Epidermal melanocyte (primary cell): ENCODE measurements at regions not wholly inside any gene's neighbourhood (a gene's known extent, or its start where the extent isn't known, plus 50 kb on each side); places are given as distances from the start of the nearest gene placed in this dataset.

Experiments
- DNase-seq: peaks from one replicate; pipeline ENCODE4 v3.0.0; 2011; ENCODE audit warnings: low spot score; ENCODE audit not compliant: insufficient read length

DNA sequence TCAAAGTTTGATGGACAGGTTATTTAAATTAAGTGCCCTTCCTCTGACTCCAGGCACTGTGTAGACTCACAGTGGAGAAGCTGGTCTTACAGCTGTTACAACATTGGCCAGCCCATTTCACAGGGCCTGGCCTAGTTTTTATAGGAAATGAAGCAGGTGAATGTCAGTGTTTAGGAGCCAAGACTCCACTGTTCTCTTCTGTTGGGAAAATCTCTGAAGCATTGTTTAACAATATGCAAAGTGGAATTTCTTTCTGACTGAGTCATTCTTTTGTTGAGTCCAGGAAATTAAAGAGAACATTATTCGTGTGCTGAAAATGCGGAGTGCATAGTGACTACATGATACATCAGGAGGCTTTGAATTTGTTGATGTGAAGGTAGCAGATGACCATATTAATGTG lies 64.7 kb downstream of the ARRDC4 start:
- no peak for DNase-seq

DNA sequence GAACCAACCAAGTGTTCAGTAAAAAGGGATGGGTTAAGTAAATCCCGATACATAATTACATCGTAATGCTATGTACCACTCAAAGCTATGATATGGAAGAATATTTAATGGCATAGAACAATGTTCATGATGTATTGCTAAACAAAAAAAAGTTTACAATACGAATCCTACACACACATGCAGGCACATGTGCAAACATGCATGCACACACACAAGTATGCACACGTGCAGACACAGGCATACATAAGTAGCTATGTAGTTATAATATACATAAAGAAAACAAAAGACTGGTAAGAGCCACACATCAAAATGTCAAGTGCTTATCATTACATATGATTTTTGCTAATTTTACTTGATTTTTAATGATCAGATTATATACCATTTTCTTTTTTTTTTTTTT lies 74.2 kb downstream of the ARRDC4 start:
- DNase-seq = no peak

DNA sequence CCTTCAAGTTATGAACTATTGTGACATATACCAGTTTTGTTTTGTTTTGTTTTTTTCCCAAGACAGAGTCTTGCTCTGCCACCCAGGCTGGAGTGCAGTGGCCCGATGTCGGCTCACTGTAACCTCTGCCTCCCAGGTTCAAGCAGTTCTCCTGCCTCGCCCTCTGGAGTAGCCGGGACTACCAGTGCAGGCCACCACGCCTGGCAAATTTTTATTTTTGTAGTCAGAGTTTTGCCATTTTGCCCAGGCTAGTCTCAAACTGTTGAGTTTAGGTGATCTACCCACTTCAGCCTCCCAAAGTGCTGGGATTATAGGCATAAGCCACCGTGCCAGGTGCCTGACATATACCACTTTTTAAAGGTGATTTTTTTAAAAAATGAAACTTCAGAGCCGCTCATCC lies 74.6 kb downstream of the ARRDC4 start:
- no peak for DNase-seq

DNA sequence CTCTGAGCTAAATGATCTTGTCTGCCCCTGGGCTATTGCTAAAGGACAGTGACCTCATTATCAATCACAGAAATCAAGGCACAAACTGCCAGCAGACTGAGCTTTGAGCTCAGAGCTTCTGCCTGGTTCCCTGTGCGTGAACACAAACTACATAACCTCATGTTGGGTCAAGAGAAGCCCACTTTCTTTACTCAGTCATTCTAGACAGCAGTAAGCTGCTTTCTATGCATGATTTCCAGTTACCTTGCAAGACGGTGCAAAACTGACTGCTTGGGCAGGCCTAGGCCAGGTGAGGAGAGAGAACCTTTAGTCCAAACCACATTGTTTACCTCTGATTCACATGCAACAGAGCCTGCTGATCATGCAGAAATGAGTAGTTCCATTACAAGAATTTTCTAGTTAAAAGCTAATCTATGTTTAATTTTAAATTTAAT lies 75.1 kb downstream of the ARRDC4 start:
- DNase-seq = no peak

DNA sequence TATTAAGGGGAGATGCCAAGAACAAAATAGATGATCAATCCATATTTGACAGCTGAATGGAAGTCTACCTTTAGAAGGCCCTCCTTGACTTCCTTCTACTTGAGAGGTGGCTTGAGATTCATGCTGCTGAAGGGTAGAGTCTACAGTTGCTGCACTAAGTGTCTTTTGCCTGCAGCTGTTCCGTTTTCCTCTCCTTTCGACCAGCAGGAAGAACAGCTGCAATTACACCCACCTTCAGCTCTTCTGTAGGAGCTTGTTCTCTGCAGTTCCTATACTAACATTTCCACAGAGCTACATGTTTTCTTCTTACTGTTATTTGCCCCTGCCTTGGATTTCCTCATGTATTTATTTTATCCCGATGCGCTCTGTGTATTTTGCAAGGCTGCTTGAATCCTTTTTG lies 79.1 kb downstream of the ARRDC4 start:
- DNase-seq = no peak

DNA sequence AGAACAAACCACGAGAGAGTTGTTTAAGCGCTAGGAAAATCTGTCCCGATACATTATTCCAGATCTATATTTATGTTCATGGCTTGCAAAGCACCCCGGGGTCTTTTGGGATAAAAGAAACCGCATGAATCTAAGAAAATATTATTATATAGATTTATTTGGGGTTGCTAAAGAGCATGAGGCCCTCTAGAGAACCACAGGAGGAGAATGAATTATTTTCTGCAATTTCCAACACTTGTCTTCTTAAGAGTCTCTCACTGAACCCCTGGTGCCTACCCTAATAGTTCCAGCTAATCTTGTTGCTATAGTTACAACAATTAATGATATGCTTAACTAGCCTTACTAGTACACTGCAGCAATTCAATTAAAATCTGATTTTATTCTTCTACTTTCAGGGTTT lies 79.6 kb downstream of the ARRDC4 start:
- no peak for DNase-seq

DNA sequence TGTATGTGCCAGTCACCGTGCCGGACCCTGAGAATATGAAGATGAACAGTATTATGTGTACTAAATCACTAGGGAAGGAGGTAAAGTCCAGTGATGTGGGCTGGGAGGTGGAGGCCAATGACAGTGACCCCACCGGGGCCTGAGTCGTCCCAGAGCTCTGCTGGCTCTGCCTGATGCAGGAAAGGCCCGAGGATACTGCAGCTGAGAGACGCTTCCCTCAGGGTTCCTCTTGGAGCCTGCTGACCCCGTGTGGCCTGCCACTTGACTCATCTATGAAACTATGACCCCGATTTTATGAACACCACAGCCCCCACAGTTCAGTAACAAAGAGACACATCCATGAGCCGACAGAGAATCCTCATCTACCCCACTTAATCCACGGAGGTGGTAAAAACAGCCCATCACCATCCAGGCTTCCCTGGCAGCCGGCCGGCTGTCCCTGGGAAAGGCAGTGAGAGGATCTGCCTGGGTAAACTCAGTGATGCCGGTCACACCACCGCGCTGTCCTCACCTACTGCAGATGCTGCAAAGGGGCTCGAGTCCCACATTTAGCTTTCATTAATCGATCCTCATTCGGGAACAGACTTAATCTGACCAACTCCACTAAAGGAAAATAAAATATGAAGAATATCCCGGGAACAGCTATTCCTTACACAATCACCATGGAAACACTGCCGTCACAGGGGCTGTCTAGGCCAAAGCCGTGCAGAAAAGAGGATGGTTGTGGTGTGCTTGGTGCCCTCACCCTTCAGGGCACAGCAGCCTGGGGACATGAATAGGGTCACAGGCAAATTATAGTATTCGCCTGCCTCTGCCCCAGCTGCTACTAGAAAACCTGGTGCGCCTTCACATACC lies 82.9 kb downstream of the ARRDC4 start:
- DNase-seq = no peak

DNA sequence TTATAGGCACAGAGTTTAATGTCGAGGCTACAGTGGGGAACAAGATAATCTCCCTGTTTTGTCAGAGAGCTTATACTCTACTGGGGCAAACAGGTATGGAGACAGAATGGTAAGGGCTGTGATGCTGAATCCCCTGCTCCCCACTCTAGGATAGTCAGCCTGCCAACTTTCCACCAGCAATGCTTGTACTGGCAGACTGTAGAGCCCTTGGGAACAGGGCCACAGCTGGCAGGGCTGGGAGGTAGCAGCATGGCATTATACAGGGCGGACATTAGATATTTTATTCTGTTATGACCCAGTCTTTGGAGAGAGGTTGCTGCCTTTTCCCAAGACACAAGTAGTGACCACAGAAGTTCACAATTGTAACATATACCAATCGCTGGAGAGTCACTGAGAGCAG lies 91.2 kb downstream of the ARRDC4 start:
- DNase-seq = no peak

DNA sequence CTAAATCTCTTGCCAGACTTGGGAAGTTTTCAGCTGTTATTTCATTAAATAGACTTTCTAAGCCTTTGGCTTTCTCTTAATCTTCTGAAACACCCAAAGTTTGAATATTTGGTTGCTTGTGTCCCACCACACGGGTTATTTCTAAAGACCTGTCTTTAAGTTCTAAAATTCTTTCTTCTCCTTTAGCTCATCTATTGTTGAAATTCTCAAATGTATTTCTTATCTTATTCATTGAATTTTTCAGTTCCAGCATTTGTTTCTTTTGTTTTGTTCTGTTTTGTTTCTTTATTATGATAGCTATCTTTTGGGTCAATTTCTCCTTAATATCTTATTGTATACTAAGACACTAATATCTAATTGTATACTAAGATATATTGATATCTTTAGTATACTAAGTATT lies 97.0 kb downstream of the ARRDC4 start:
- no peak for DNase-seq

DNA sequence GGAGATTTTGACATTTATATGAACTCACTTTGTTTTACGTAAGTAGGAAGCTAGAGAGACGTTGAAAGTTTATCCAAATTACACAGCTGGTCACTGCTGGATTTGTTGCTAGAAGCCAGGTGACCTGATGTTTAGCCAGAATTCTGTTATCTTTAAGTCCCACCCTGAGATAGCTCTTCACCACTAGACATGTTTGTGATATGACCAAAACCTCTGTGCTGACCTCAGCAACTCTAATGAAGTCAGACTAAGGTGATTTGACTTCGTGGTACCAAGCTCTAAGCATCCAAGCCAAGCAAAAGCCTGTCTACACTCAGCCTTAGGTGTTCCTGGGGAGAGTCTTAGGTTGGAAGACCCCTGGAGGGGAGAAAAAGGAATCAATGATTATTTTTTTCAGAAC lies 102.4 kb downstream of the ARRDC4 start:
- no peak for DNase-seq

DNA sequence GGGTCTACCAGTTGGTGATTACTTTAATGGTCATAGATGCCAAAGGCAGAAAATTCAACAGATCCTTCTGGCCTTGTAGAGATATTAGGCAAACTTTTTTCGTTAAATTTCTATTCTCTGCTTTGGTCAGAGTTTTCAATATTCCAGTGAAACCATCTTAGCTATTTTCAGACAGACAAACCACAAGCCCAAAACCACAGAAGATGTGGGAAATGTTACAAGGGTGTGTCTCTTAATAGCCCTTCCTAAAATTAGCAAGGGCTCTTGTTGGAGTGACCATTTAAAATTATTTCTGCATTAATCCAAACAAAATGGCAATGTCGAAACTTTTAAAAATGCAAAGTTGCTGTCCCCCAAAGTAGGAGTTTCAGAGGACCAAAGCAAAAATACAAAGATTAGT lies 102.8 kb downstream of the ARRDC4 start:
- DNase-seq = no peak

DNA sequence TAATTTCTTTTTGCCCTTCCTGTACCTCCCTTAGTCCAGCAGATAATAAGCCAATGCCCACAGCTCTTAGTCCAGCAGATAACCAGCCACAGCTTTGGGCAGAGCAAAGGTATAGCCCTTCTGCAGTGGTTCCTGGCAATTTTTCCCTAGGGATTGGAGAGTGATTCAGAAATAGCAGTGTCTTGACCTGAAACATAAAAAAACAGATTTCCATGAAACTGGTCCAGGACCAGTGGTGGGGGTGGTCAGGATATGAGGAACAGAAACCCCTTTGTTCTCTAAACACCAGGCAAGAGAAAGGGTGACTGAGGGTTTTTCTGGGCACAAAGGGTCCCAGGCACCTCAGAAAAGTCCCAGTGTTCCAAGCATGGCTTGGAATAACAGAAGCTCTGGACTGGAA lies 103.4 kb downstream of the ARRDC4 start:
- DNase-seq = no peak

DNA sequence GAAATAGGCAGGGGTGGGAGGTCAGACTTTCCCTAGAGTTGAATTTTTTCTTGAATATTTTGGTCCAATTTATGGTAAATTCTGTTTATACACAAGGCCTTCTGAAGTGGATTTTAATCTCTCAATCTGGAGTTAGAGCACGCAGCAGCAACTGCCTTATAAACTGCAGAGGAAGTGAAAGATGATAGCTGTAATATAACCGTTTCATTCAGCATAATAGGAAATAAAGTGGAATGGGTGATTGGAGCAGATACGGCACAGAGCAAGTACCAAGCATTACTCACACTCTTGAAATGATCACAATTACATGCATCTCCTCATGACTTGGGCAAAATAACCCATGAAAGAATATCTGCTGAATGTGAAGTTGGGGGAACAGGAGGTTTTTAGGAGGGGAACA lies 106.8 kb downstream of the ARRDC4 start:
- no peak for DNase-seq

DNA sequence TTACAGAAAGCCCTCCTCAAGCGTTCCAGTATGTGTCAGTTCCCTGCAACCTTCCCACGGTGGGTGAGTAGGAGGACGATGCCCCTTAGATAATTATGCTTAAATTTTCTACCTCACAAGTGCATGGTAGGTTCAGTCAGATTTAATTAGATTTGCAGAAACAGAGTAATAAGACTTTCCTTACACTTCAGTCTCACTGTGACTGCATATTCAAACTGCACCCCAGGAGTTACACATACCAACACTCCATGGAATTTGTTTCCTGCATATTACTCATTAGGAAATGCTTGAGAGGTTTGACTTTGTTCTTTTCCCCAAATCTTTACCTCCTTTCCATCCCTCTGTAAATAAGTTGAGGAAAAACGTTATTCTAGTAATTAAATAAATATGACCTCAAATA lies 108.8 kb downstream of the ARRDC4 start:
- DNase-seq = no peak

DNA sequence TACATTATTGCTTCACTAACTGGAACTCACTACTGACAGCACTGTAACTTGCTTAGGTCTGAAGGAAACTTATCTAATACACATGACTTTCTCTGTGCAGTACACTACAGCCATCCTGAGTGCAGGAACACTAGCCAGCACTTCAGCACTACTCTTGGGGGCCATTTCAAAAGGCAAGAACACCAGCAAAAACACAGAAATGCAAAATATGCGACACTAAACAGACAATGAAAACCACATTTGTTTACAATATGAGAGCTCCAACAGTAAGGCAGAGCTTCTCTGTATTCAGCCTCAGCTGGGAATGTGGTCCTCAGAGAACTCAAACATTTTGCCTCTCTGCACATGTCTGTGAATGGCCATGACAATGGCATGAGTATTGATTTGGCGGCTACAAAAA lies 109.6 kb downstream of the ARRDC4 start:
- no peak for DNase-seq

DNA sequence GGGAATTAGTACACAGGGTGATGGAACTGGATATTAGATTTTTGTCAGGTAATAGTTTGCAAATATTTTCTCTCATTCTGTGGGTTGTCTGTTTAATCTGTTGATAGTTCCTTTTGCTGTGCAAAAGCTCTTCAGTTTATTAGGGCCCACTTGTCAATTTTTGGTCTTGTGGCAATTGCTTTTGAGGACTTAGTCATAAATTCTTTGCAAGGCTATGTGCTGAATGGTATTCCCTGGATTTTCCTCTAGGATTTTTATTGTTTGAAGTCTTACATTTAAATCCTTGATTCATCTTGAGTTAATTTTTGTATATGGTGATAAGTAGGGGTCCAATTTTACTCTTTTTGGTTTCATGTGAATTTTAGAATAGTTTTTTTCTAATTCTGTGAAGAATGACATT lies 111.3 kb downstream of the ARRDC4 start:
- no peak for DNase-seq

DNA sequence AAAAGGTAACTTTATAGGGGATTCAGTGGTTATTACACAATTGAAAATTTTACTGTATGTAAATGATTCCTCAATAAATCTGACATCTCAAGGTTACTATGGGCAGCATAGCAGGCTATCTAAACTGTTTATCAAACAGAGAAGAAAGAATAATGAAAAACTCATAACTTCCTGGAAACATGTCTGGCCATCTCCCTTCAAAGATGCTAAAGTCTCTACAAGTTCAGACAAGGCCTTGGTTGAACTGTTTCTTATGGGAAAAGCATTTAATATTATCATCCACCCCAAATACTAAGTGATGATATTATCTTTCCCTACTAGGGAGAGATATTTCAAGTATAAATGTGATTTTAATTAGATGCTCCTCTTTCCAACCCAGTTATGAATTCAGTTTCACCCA lies 114.9 kb downstream of the ARRDC4 start:
- no peak for DNase-seq

DNA sequence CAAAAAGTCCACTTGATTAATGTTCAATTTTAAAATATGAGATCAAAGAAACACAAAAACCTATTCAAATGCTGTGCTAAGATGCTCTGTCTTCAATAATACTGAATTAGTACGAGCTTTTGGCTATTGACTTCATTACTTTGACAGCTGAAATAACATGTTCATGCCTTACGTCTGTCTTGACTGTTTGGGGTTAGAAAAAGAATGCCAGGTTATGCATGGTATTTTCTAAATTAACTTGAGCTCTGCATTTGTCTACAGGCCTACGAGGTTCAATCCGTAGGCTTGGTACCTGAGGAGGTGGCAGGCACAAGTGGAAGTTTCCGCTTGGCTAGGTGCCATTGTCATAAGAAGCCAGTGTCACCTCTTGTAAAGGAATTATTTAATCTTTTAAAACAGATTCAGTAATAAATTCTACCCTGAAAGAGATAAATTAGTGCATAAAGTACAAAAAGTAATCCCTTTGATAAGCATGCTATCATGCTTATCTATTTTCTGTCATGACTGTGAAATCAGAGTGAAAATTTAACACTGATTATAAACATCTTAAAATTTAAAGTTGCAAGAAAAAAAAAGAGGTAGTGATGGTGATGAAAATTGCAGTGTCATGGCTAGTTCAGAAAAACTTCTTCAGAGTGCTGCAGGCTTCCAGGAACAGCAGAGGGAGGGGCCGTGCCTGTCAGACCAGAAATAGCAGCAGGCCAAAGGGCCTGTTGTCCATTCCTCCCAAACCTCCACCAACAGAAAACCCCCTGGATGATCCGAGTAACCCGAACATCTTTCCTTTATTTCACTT lies 115.7 kb downstream of the ARRDC4 start:
- no peak for DNase-seq

DNA sequence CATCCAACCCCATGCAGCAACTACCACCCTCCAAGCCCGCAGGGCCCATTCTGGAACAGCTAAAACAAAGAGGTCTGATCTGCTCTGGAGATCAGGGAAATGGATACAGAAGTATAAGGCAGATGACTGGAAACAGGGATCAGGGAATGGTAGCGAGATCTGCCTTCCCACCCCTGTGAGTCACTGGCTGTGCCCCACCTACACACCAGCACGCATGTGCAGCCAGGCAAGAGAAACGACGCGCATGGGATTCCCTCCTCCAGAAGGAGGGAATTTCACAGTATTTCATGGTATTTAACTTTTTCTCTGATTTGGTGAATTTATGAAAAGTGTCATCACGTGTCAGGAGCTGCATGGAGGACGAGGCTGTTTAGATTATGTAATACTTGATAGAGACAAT lies 116.7 kb downstream of the ARRDC4 start:
- DNase-seq = no peak

DNA sequence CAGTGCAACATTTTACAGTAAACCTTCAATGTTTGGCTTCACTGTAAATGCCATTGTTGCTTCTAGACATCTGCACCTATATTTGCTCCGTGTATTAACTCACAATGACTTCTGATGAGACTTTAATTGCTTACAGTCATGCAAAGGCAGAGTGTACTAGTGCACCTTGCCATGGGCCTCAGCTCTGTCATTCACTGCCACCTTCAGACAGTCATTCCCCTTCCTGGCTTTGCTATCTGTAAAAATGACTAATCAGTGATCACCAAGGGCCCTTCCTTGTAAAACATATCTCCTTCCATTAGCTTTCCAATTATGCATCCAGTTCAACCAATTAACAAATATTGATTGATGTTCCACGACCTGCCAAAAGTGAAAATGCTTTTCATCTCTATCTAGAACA lies 120.3 kb downstream of the ARRDC4 start:
- no peak for DNase-seq

DNA sequence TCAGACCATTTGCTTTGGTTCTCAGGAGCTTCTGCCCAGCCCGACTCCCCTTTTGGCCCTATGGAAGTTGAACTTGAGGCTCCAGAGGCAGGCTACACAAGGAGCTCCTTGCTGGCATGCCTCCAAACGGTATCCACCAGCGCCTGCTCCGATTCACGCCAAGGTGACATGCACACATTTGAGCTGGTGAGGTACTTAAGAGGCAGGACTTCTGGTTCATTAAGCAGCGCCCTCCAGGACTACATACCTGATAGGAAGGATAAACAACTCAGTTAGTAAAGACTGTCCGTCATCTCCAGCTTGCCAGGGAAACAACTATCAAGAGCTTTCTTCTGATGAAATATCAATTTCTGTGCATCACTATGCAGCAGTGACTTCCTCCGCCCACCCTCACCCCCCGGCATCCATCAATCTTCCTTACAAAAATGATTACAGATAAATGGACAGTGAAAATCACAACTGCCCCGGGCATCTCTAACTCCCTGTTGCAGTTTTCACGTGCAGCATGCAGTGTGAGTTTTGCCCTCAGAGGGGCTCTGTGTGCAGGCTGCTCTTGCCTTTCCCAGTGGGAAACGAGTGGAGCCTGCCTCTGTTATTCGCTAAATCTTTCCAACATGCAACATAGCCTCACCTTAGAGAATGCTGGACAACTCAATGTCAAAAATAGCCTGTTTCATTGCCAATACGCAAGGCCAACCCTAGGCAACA lies 122.9 kb downstream of the ARRDC4 start:
- DNase-seq = no peak

DNA sequence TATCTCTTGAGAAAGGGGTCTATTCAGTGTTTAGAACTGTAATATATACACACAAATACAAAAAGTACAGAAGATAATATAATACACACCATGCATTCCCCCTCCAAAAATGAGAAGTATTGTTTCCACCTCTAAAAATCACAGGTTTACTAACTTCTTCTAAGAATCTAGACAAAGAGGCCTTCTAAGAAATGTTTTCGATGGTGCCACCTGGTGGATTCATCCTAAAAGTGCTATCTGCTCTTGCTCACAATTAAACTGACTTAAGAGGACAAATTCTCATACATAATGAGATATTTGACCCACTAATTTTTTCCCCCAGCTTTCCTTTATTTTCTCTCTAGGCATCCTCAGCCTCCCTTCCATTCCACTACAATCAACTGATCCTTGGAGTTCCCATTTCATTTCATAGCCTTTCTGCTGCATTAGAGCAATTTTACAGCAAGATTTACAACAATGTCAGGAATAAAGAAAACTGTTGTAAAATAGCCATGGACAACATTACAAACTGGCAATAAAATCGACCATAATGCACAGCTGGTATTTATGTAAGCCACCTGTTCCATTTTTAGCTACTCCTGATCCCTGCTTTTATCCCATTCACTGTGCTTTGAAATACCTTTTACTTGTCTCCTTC lies 124.6 kb downstream of the ARRDC4 start:
- DNase-seq = peak; percentile 48
